ENCODE measurements at regions not wholly inside any gene's neighbourhood (a gene's known extent, or its start where the extent isn't known, plus 50 kb on each side); places are given as distances from the start of the nearest gene placed in this dataset.

DNA sequence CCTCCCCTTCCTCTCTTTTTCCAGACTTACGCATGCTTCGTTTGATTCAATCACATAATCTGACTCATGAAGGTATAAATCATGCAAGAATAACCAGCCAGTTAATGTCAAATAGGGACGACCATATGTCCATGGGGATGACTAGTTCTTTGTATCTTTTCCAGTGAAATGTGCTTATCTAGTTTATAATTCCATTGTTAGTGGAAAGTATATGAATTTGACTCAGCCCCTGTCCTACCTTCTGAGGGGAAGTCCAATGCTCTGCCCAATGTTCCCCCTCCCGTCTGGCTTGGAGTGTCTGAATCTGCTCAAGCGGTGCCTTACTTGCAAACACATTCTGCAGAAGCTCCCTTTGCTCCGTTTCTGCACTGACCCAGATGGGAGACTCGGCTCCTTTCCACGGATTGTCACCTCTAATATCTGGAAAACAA, 55.0 kb upstream of the EPHB3 start:
- TF ChIP-seq CTCF (IDR thresholded peaks at IDR 0.05), result no peak
- TF ChIP-seq POLR2A (IDR thresholded peaks at IDR 0.05), result no peak
